IMR-90 (cell line): ENCODE measurements at regions not wholly inside any gene's neighbourhood (a gene's known extent, or its start where the extent isn't known, plus 50 kb on each side); places are given as distances from the start of the nearest gene placed in this dataset.

ENCODE experiments used
- ATAC-seq: fragments of 200-7000 bp; cut with Tn5 transposase; 2 replicates; pipeline ENCODE4 v1.9.1; 2020; ENCODE audit warnings: low read depth, mild to moderate bottlenecking, moderate library complexity
- BruUV-seq: library from RNA; stranded (reverse); fragments of 400-500 nt; replicated peaks from 2 replicates; lab custom pipeline; 2021; lab: Mats Ljungman, UMichigan
- CTCF ChIA-PET: fragments of 300-600 bp; formaldehyde crosslinking; extraction: SDS; loops from one replicate; lab custom pipeline; 2021; ENCODE audit warnings: antibody characterized with exemption; lab: Yijun Ruan, JAX
- POLR2A ChIA-PET: fragments of 300-600 bp; sonication (Branson Sonifier 250); formaldehyde crosslinking; loops from one replicate; lab custom pipeline; 2022; ENCODE audit warnings: antibody characterized with exemption; ENCODE audit not compliant: unreplicated experiment; lab: Charles Lee
- DNase-seq: peaks from one replicate; pipeline ENCODE4 v3.0.0; 2013
- H2AFZ ChIP-seq: replicated peaks from 2 replicates; pipeline ENCODE3; 2013; ENCODE audit warnings: low read length, mild to moderate bottlenecking; ENCODE audit not compliant: poor library complexity
- H2AK5ac ChIP-seq: 2 replicates; pipeline ENCODE4 v1.6.1; 2013; ENCODE audit warnings: low read depth, low read length, inconsistent platforms
- H2AK9ac ChIP-seq: replicated peaks from 2 replicates; pipeline ENCODE3; 2013; ENCODE audit warnings: mild to moderate bottlenecking, low read depth, low read length, moderate library complexity; ENCODE audit not compliant: poor library complexity
- H2BK120ac ChIP-seq: 2 replicates; pipeline ENCODE4 v1.6.1; 2013; ENCODE audit warnings: low read depth, low read length, inconsistent platforms
- H2BK15ac ChIP-seq: 3 replicates; pipeline ENCODE4 v1.6.1; 2013; ENCODE audit warnings: low read depth, low read length, inconsistent platforms
- H2BK20ac ChIP-seq: 2 replicates; pipeline ENCODE4 v1.6.1; 2013; ENCODE audit warnings: low read depth, mild to moderate bottlenecking, inconsistent platforms, low read length, moderate library complexity
- H2BK5ac ChIP-seq: 2 replicates; pipeline ENCODE4 v1.6.1; 2013; ENCODE audit warnings: mild to moderate bottlenecking, low read depth, low read length, inconsistent platforms; ENCODE audit not compliant: poor library complexity, severe bottlenecking
- H3K14ac ChIP-seq: replicated peaks from 2 replicates; pipeline ENCODE4 v1.6.1; 2013; ENCODE audit warnings: low read depth, low read length, inconsistent platforms
- H3K18ac ChIP-seq: 2 replicates; pipeline ENCODE4 v1.6.1; 2013; ENCODE audit warnings: low read depth, low read length, control low read depth
- H3K23ac ChIP-seq: 2 replicates; pipeline ENCODE4 v1.6.1; 2013; ENCODE audit warnings: low read depth, low read length, inconsistent platforms
- H3K27ac ChIP-seq: 2 replicates; pipeline ENCODE4 v1.5.1; 2013; ENCODE audit warnings: mild to moderate bottlenecking, control low read depth, low read length; ENCODE audit not compliant: insufficient read depth
- H3K27me3 ChIP-seq: 2 replicates; pipeline ENCODE4 v1.6.1; 2013; ENCODE audit warnings: low read length; ENCODE audit not compliant: control insufficient read depth, insufficient read depth
- H3K36me3 ChIP-seq: 2 replicates; pipeline ENCODE4 v1.6.1; 2013; ENCODE audit warnings: low read length, mixed read lengths; ENCODE audit not compliant: control insufficient read depth, insufficient read depth
- H3K4ac ChIP-seq: 2 replicates; pipeline ENCODE4 v1.6.1; 2013; ENCODE audit warnings: low read depth, low read length, inconsistent platforms
- H3K4me1 ChIP-seq: 2 replicates; pipeline ENCODE4 v1.6.1; 2013; ENCODE audit warnings: low read length, mixed read lengths; ENCODE audit not compliant: control insufficient read depth, insufficient read depth
- H3K4me2 ChIP-seq: 2 replicates; pipeline ENCODE4 v1.6.1; 2013; ENCODE audit warnings: low read depth, mild to moderate bottlenecking, control low read depth, low read length, moderate library complexity
- H3K4me3 ChIP-seq: 2 replicates; pipeline ENCODE4 v1.5.1; 2013; ENCODE audit warnings: low read depth, mild to moderate bottlenecking, control low read depth, low read length, moderate library complexity; ENCODE audit not compliant: insufficient read depth
- H3K56ac ChIP-seq: 2 replicates; pipeline ENCODE4 v1.6.1; 2013; ENCODE audit warnings: low read length, inconsistent platforms; ENCODE audit not compliant: insufficient read depth; ENCODE audit errors: extremely low read depth
- H3K79me1 ChIP-seq, 2 experiments: 2 replicates each; pipeline ENCODE4 v1.6.1; 2013; ENCODE audit warnings: low read length in 2 of 2, inconsistent platforms in 1 of 2, low read depth in 1 of 2
- H3K9ac ChIP-seq: 2 replicates; pipeline ENCODE4 v1.6.1; 2013; ENCODE audit warnings: low read depth, low read length, control low read depth
- H3K9me1 ChIP-seq: 2 replicates; pipeline ENCODE4 v1.6.1; 2013; ENCODE audit warnings: low read length, inconsistent platforms; ENCODE audit not compliant: insufficient read depth
- H3K9me3 ChIP-seq: 2 replicates; pipeline ENCODE4 v1.6.1; 2013; ENCODE audit warnings: low read length; ENCODE audit not compliant: control insufficient read depth, insufficient read depth
- H4K20me1 ChIP-seq: 2 replicates; pipeline ENCODE4 v1.6.1; 2013; ENCODE audit warnings: low read length, inconsistent platforms; ENCODE audit not compliant: insufficient read depth
- H4K5ac ChIP-seq: 2 replicates; pipeline ENCODE4 v1.6.1; 2013; ENCODE audit warnings: mild to moderate bottlenecking, low read depth, low read length, control low read depth
- H4K8ac ChIP-seq, 2 experiments: 2 replicates each; pipeline ENCODE4 v1.6.1; 2013; ENCODE audit warnings: low read depth in 2 of 2, low read length in 2 of 2, control low read depth in 1 of 2, inconsistent platforms in 1 of 2
- H4K91ac ChIP-seq: 2 replicates; pipeline ENCODE4 v1.6.1; 2013; ENCODE audit warnings: low read depth, low read length, inconsistent platforms; ENCODE audit not compliant: insufficient read depth
- BHLHE40 ChIP-seq: fragments of 150-350 bp; IDR thresholded peaks from 2 replicates; pipeline ENCODE4 v1.6.1; 2016; ENCODE audit warnings: mild to moderate bottlenecking, low read depth, low read length
- CEBPB ChIP-seq: IDR thresholded peaks from 2 replicates; pipeline ENCODE4 v1.6.1; 2012; ENCODE audit warnings: low read depth, low read length, improper control_type of control experiment
- CHD1 ChIP-seq: IDR thresholded peaks from 2 replicates; pipeline ENCODE4 v1.6.1; 2012; ENCODE audit warnings: low read depth, low read length, improper control_type of control experiment
- ELK1 ChIP-seq: fragments of 150-350 bp; IDR thresholded peaks from 2 replicates; pipeline ENCODE4 v1.6.1; 2016; ENCODE audit warnings: low read depth, mild to moderate bottlenecking, low read length, moderate library complexity, borderline replicate concordance
- FOS ChIP-seq: fragments of 150-350 bp; IDR thresholded peaks from 2 replicates; pipeline ENCODE4 v1.6.1; 2016; ENCODE audit warnings: low read depth, low read length
- MAFK ChIP-seq: IDR thresholded peaks from 2 replicates; pipeline ENCODE4 v1.6.1; 2012; ENCODE audit warnings: low read depth, low read length, improper control_type of control experiment
- MAZ ChIP-seq: IDR thresholded peaks from 2 replicates; pipeline ENCODE4 v1.6.1; 2012; ENCODE audit warnings: low read depth, mild to moderate bottlenecking, low read length, improper control_type of control experiment, moderate library complexity, borderline replicate concordance
- NFE2L2 ChIP-seq: fragments of 150-350 bp; IDR thresholded peaks from 2 replicates; pipeline ENCODE4 v1.6.1; 2016; ENCODE audit warnings: low read depth, mild to moderate bottlenecking, low read length
- POLR2A ChIP-seq: IDR thresholded peaks from 2 replicates; pipeline ENCODE4 v1.6.1; 2012; ENCODE audit warnings: mild to moderate bottlenecking, low read depth, low read length
- RAD21 ChIP-seq: IDR thresholded peaks from 2 replicates; pipeline ENCODE4 v1.6.1; 2012; ENCODE audit warnings: low read length, improper control_type of control experiment
- RCOR1 ChIP-seq: IDR thresholded peaks from 2 replicates; pipeline ENCODE4 v1.6.1; 2012; ENCODE audit warnings: mild to moderate bottlenecking, low read length, improper control_type of control experiment; ENCODE audit not compliant: insufficient replicate concordance
- RFX5 ChIP-seq: IDR thresholded peaks from 2 replicates; pipeline ENCODE4 v1.8.0; 2012; ENCODE audit warnings: low read depth, mild to moderate bottlenecking, low read length, moderate library complexity
- SMC3 ChIP-seq: fragments of 150-350 bp; IDR thresholded peaks from 2 replicates; pipeline ENCODE4 v1.6.1; 2016; ENCODE audit warnings: low read depth, mild to moderate bottlenecking, antibody characterized with exemption, low read length, moderate library complexity
- USF2 ChIP-seq: fragments of 150-350 bp; IDR thresholded peaks from 2 replicates; pipeline ENCODE4 v1.6.1; 2017; ENCODE audit warnings: mild to moderate bottlenecking, antibody characterized with exemption, low read length, low read depth
- WGBS, 2 experiments: methylation state at CpG; one replicate each; pipeline versions ENCODE4 v1.1.5 to v1.1.7; 2013; ENCODE audit warnings: missing lambda C conversion rate in 2 of 2; ENCODE audit not compliant: insufficient read length in 1 of 2; ENCODE audit errors: extremely low coverage in 2 of 2; 5-methylcytosine and 5-hydroxymethylcytosine counted together
- dilution Hi-C: fragments of 300-500 bp; cut with HindIII; formaldehyde crosslinking; loops from one replicate; pipeline ENCODE4 v1.14.3; 2018; ENCODE audit warnings: low sequenced_read_pairs; ENCODE audit not compliant: unreplicated experiment
- in situ Hi-C: fragments of 300-500 bp; cut with MboI; formaldehyde crosslinking; loops from 3 replicates; pipeline ENCODE4 v1.14.3; 2019; ENCODE audit warnings: low sequenced_read_pairs, inconsistent platforms, mixed read lengths
- intact Hi-C: fragments of 100-400 bp; cut with micrococcal nuclease; formaldehyde crosslinking; loops from 2 replicates; pipeline ENCODE4 v1.10.0; 2022
- TF ChIP-seq, protein P1 (sequence below): conservative IDR thresholded peaks from 2 replicates; pipeline ENCODE4 v1.5.1; 2012; ENCODE audit warnings: mild to moderate bottlenecking, low read depth, low read length, improper control_type of control experiment

DNA sequence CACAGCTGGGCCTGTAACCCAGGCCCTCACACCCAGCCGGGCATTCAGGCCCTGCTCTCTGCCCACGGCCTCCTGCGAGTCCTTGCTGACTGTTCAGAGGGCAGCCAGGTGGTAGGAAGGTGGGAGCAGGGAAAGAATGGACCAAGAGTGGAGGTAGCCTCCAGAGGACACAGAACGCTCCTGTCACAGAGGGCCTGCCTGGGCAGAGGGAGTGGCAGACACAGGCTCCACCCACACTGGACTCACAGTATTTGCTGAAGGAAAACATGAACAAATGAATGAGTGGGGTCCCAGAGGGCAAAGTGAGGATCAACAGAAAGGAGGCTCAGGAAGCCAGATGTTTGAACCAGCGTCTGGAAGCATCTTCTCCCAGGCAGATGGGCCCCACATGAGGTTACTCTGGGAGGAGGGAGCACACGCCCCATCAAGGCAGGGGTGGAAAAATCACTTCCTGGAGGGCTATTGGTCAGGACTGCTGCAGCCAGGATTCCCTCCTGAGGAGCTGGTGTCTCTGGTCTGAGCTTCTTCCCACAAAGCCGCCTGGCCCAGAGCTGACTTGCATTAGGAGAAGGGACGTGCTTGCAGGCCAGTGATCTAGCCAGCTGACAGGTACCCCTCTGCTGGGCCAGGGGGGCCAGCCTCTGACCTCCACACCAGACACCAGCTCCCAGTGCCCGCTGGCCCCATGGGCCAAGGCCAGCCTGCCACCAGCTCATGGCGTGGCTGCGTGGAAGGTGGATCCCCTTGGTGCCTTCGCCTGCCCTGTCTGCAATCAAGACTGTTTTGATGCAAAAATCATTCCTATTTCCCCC lies 84.0 kb downstream of the THAP12 start:
- Histone ChIP-seq H3K9me1 (no peaks in the 10 kb centered on the region), H2AK5ac (no peak overlapping the region), H3K9me3 (no peaks in the 10 kb centered on the region), H3K4me1 (no peaks in the 10 kb centered on the region), H4K5ac (no peak overlapping the region), H2AK9ac (no peak overlapping the region), H4K20me1 (no peaks in the 10 kb centered on the region; the same call in 1 of the 2 replicates), H3K18ac (no peak overlapping the region), H2BK5ac (no peak overlapping the region), H3K36me3 (no peaks in the 10 kb centered on the region), H4K8ac (no peak overlapping the region), H2BK15ac (no peak overlapping the region), H2BK20ac (no peak overlapping the region), H2AFZ (peak overlapping the region; percentile 21), H3K56ac (no peak overlapping the region), H4K91ac (no peak overlapping the region), H3K4me2 (no peak overlapping the region), H3K14ac (no peak overlapping the region), H3K4me3 (no peak overlapping the region), H3K79me1 (no peaks in the 10 kb centered on the region), H3K27ac (no peak overlapping the region), H3K27me3 (peaks cover 38% of the 10 kb centered on the region), H3K23ac (no peak overlapping the region), H2BK120ac (no peak overlapping the region), H3K9ac (no peak overlapping the region), H3K4ac (no peak overlapping the region)
- DNase-seq (no peak), ATAC-seq (no peak)
- in situ Hi-C loops (no loop called here), intact Hi-C loops (no loop called here), dilution Hi-C loops (no loop called here)
- ChIA-PET POLR2A (interaction anchor here (0.6 kb wide), 1 partner anchor 76 kb away, joined by 9 read pairs; no protein-coding TSS in a partner anchor), CTCF (no interaction called here)
- no TSS peak for BruUV-seq
- 69% methylated on average over 4 of the region's 12 CpGs; no CpG with 5 or more reads in 1 of the 2 experiments for WGBS, 2 experiments
- TF ChIP-seq POLR2A (no peak), NFE2L2 (no peak), CHD1 (no peak), RFX5 (no peak), MAZ (no peak), RCOR1 (no peak), ELK1 (no peak), CEBPB (no peak), FOS (no peak), MAFK (no peak), BHLHE40 (no peak), USF2 (no peak), SMC3 (no peak), RAD21 (no peak)
- TF ChIP-seq, protein P1, sequence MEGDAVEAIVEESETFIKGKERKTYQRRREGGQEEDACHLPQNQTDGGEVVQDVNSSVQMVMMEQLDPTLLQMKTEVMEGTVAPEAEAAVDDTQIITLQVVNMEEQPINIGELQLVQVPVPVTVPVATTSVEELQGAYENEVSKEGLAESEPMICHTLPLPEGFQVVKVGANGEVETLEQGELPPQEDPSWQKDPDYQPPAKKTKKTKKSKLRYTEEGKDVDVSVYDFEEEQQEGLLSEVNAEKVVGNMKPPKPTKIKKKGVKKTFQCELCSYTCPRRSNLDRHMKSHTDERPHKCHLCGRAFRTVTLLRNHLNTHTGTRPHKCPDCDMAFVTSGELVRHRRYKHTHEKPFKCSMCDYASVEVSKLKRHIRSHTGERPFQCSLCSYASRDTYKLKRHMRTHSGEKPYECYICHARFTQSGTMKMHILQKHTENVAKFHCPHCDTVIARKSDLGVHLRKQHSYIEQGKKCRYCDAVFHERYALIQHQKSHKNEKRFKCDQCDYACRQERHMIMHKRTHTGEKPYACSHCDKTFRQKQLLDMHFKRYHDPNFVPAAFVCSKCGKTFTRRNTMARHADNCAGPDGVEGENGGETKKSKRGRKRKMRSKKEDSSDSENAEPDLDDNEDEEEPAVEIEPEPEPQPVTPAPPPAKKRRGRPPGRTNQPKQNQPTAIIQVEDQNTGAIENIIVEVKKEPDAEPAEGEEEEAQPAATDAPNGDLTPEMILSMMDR: no peak
